Endothelial cell of umbilical vein (primary cell): ENCODE measurements at regions not wholly inside any gene's neighbourhood (a gene's known extent, or its start where the extent isn't known, plus 50 kb on each side); places are given as distances from the start of the nearest gene placed in this dataset.

ENCODE experiments used
- BruUV-seq: library from RNA; stranded (reverse); fragments of 400-500 nt; replicated peaks from 2 replicates; lab custom pipeline; 2021; lab: Mats Ljungman, UMichigan
- CTCF ChIA-PET: fragments of 300-600, 350-600 bp; sonication (Branson Sonifier 250); formaldehyde crosslinking; loops from one replicate; lab custom pipeline; 2021; ENCODE audit warnings: antibody characterized with exemption, inconsistent platforms; lab: Charles Lee
- POLR2A ChIA-PET: fragments of 300-600, 350-600 bp; sonication (Branson Sonifier 250); formaldehyde crosslinking; loops from one replicate; lab custom pipeline; 2021; ENCODE audit warnings: antibody characterized with exemption, inconsistent platforms; lab: Charles Lee
- DNase-seq: peaks from one replicate; pipeline ENCODE4 v3.0.0-alpha.2; 2011; ENCODE audit warnings: low read depth, low spot score
- FAIRE-seq: peaks from 2 replicates; lab custom pipeline; 2011; peaks lifted over from hg19 to GRCh38; lab: Jason Lieb, UNC
- H2AFZ ChIP-seq: 2 replicates; pipeline ENCODE4 v1.6.0; 2012; ENCODE audit warnings: low read depth, low read length, control low read depth, inconsistent platforms
- H3K27ac ChIP-seq: 2 replicates; pipeline ENCODE4 v1.5.1; 2011; ENCODE audit warnings: low read depth, mild to moderate bottlenecking, control low read depth, low read length, moderate library complexity; ENCODE audit not compliant: insufficient read depth
- H3K27me3 ChIP-seq, 2 experiments: 2 replicates each; pipeline versions ENCODE4 v1.6.0 to v1.6.1; 2011; ENCODE audit warnings: low read length in 2 of 2, mixed read lengths in 1 of 2; ENCODE audit not compliant: control insufficient read depth in 2 of 2, insufficient read depth in 2 of 2
- H3K36me3 ChIP-seq, 2 experiments: 2 replicates in 1 of 2; 3 replicates in 1 of 2; pipeline ENCODE4 v1.5.1; 2011; ENCODE audit warnings: low read length in 2 of 2, mild to moderate bottlenecking in 1 of 2, moderate library complexity in 1 of 2; ENCODE audit not compliant: control insufficient read depth in 2 of 2, insufficient read depth in 2 of 2; ENCODE audit errors: extremely low read depth in 1 of 2
- H3K4me1 ChIP-seq: 3 replicates; pipeline ENCODE4 v1.5.1; 2011; ENCODE audit warnings: mild to moderate bottlenecking, low read length; ENCODE audit not compliant: control insufficient read depth, insufficient read depth; ENCODE audit errors: extremely low read depth
- H3K4me2 ChIP-seq: 2 replicates; pipeline ENCODE4 v1.6.1; 2011; ENCODE audit warnings: low read length, control low read depth, mixed read lengths; ENCODE audit not compliant: insufficient read depth
- H3K4me3 ChIP-seq, 3 experiments: fragments of 200-600 bp in 1 of 3; sonication (generic), shearing (Covaris generic) in 1 of 3; replicated peaks in 1 of 3; 2 replicates each; pipeline ENCODE4 v1.5.1; 2011 to 2016; ENCODE audit warnings: control low read depth in 3 of 3, low read length in 3 of 3, mild to moderate bottlenecking in 2 of 3, inconsistent platforms in 1 of 3, low read depth in 1 of 3, moderate library complexity in 1 of 3; ENCODE audit not compliant: insufficient read depth in 1 of 3
- H3K79me2 ChIP-seq: 2 replicates; pipeline ENCODE4 v1.6.0; 2012; ENCODE audit warnings: low read length, inconsistent platforms; ENCODE audit not compliant: control insufficient read depth, insufficient read depth
- H3K9ac ChIP-seq: replicated peaks from 2 replicates; pipeline ENCODE3; 2011; ENCODE audit warnings: low read length, control low read depth; ENCODE audit not compliant: insufficient read depth; ENCODE audit errors: extremely low read depth
- H3K9me1 ChIP-seq: replicated peaks from 3 replicates; pipeline ENCODE4 v1.6.0; 2011; ENCODE audit warnings: mild to moderate bottlenecking, low read length; ENCODE audit not compliant: control insufficient read depth, insufficient read depth; ENCODE audit errors: extremely low read depth
- H3K9me3 ChIP-seq: replicated peaks from 2 replicates; pipeline ENCODE4 v1.5.1; 2012; ENCODE audit warnings: low read length, inconsistent platforms; ENCODE audit not compliant: control insufficient read depth, insufficient read depth
- H4K20me1 ChIP-seq: replicated peaks from 2 replicates; pipeline ENCODE3; 2011; ENCODE audit warnings: mild to moderate bottlenecking, low read length; ENCODE audit not compliant: control insufficient read depth, insufficient read depth; ENCODE audit errors: extremely low read depth
- EZH2 ChIP-seq: IDR thresholded peaks from 2 replicates; pipeline ENCODE4 v1.6.1; 2012; ENCODE audit warnings: borderline replicate concordance, low read depth, mild to moderate bottlenecking, moderate library complexity, low read length, inconsistent platforms; ENCODE audit not compliant: severe bottlenecking
- FOS ChIP-seq: IDR thresholded peaks from 2 replicates; pipeline ENCODE4 v1.6.1; 2011; ENCODE audit warnings: mild to moderate bottlenecking, low read length, moderate library complexity, borderline replicate concordance; ENCODE audit not compliant: insufficient read depth
- GATA2 ChIP-seq: IDR thresholded peaks from 2 replicates; pipeline ENCODE4 v1.7.0; 2011; ENCODE audit warnings: low read depth, mild to moderate bottlenecking, moderate library complexity, mixed read lengths, low read length; ENCODE audit not compliant: insufficient read length, insufficient read depth
- JUN ChIP-seq: IDR thresholded peaks from 2 replicates; pipeline ENCODE4 v1.6.1; 2011; ENCODE audit warnings: borderline replicate concordance, low read depth; ENCODE audit not compliant: insufficient read length, insufficient read depth
- MYC ChIP-seq: IDR thresholded peaks from one replicate; pipeline ENCODE4 v1.6.1; 2011; ENCODE audit warnings: mild to moderate bottlenecking, low read depth, low read length
- POLR2A ChIP-seq: IDR thresholded peaks from 2 replicates; pipeline ENCODE4 v1.6.1; 2012; ENCODE audit warnings: low read depth, mild to moderate bottlenecking, control low read depth, low read length
- POLR2AphosphoS5 ChIP-seq: IDR thresholded peaks from 2 replicates; pipeline ENCODE4 v1.6.1; 2012; ENCODE audit warnings: low read depth, mild to moderate bottlenecking, control low read depth, low read length, moderate library complexity; ENCODE audit not compliant: insufficient read depth
- dilution Hi-C: fragments of 300-500 bp; cut with MboI; formaldehyde crosslinking; loops from one replicate; pipeline ENCODE4 v1.15.0; 2019; ENCODE audit warnings: low sequenced_read_pairs; ENCODE audit not compliant: extremely low pct_ligation_motif_present
- intact Hi-C: fragments of 100-400 bp; cut with micrococcal nuclease; formaldehyde crosslinking; loops from one replicate; pipeline ENCODE4 v1.10.0; 2022
- TF ChIP-seq, protein P1 (sequence below), 2 donors: IDR thresholded peaks; 1 replicate in 1 of 2; 2 replicates in 1 of 2; pipeline ENCODE4 v1.5.1; 2011; ENCODE audit warnings: low read length in 2 of 2, mild to moderate bottlenecking in 2 of 2, moderate library complexity in 2 of 2, control low read depth in 1 of 2, inconsistent platforms in 1 of 2, low read depth in 1 of 2; ENCODE audit not compliant: insufficient read depth in 1 of 2; ENCODE audit errors: extremely low read depth in 1 of 2
- TF ChIP-seq, protein P2 (sequence below): IDR thresholded peaks from 2 replicates; pipeline ENCODE4 v1.6.1; 2011; ENCODE audit not compliant: insufficient read depth, insufficient read length

DNA sequence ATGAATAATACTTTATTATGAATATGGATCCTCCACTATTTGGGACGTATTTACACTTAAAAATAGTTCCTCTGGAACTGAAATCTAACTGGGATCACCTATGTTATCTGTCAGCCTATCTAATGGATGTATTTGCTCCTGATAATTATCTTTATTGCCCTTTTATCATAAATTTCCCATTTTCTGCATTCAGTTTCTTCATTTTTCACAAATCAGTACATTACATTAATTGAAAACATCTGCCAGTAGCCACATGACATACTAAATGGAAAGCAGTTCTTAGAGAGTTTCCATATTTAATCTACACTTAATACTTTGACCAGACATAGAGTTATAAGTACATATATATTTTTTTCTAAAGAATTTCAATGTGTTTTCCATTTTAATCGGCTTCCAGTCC lies 888.8 kb downstream of the SLITRK6 start:
- DNase-seq (no peak), FAIRE-seq (no peak)
- ChIA-PET CTCF (no interaction called here), POLR2A (no interaction called here)
- Histone ChIP-seq H2AFZ (no peak overlapping the region), H3K27ac (no peak overlapping the region), H4K20me1 (no peaks in the 10 kb centered on the region), H3K27me3 (no peaks in the 10 kb centered on the region), H3K36me3 (no peaks in the 10 kb centered on the region), H3K4me1 (no peaks in the 10 kb centered on the region), H3K9me3 (no peaks in the 10 kb centered on the region), H3K4me2 (no peak overlapping the region), H3K79me2 (no peaks in the 10 kb centered on the region), H3K9ac (no peak overlapping the region), H3K9me1 (no peaks in the 10 kb centered on the region), H3K4me3 (no peak overlapping the region)
- intact Hi-C loops (no loop called here), dilution Hi-C loops (no loop called here)
- TF ChIP-seq POLR2AphosphoS5: no peak
- TF ChIP-seq, protein P1, sequence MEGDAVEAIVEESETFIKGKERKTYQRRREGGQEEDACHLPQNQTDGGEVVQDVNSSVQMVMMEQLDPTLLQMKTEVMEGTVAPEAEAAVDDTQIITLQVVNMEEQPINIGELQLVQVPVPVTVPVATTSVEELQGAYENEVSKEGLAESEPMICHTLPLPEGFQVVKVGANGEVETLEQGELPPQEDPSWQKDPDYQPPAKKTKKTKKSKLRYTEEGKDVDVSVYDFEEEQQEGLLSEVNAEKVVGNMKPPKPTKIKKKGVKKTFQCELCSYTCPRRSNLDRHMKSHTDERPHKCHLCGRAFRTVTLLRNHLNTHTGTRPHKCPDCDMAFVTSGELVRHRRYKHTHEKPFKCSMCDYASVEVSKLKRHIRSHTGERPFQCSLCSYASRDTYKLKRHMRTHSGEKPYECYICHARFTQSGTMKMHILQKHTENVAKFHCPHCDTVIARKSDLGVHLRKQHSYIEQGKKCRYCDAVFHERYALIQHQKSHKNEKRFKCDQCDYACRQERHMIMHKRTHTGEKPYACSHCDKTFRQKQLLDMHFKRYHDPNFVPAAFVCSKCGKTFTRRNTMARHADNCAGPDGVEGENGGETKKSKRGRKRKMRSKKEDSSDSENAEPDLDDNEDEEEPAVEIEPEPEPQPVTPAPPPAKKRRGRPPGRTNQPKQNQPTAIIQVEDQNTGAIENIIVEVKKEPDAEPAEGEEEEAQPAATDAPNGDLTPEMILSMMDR (IDR thresholded peaks at IDR 0.05; ENCODE audit: extremely low read depth in 1 of 2, insufficient read depth in 1 of 2, low read depth in 1 of 2, low read length in 2 of 2): no peak
- TF ChIP-seq POLR2A: no peak
- TF ChIP-seq, protein P2, sequence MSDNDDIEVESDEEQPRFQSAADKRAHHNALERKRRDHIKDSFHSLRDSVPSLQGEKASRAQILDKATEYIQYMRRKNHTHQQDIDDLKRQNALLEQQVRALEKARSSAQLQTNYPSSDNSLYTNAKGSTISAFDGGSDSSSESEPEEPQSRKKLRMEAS: no peak
- TF ChIP-seq JUN: no peak
- TF ChIP-seq EZH2: no peak
- no peak for TF ChIP-seq GATA2
- no peak for TF ChIP-seq FOS
- TF ChIP-seq MYC: no peak
- no TSS peak for BruUV-seq
